SKM-1 (cell line): ENCODE measurements at regions not wholly inside any gene's neighbourhood (a gene's known extent, or its start where the extent isn't known, plus 50 kb on each side); places are given as distances from the start of the nearest gene placed in this dataset.
"Not testable (repeated sequence)": the region's sequence is repeated elsewhere in the genome, so short reads cannot be mapped to it uniquely, and the experiment has no call there.

Source experiments
- DNase-seq: peaks from one replicate; lab custom pipeline; 2025; ENCODE audit not compliant: unreplicated experiment; lab: John Stamatoyannopoulos, UW

DNA sequence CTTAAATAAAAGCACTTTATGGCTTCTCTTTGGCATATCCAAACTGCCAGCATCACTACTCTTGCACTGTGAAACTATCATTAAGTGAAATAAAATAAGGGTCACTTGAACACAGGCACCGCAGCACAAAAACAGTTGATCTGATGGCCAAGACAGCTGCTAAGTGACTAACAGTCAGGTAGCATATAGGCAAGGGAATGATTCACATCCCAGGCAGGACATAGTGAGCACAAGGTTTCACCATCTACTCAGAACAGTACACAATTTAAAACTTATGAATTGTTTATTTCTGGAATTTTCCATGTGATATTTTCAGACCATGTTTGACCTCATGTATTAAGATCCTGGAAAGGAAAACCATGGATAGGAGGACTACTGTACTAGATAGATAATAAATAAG, 214.2 kb downstream of the MREG start:
- no peak for DNase-seq

DNA sequence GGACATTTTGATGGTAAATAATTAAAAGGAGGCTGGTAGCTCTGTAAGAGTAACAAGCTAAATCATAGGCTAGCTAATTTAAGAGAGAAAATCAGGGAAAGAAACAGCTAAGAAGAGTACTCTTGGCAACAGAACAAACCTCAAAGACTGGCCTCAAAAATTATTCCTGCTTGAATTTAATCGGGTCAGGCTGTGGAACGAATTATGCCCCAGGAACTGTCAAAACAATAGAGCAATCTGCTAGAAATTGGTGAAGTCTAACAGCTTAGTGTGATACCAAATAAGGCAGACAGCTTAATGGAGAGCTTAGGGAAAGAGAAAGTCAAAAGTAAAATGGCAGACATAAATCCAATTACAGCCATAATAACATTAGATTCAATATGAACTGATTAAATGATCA, 215.7 kb downstream of the MREG start:
- DNase-seq, result no peak

DNA sequence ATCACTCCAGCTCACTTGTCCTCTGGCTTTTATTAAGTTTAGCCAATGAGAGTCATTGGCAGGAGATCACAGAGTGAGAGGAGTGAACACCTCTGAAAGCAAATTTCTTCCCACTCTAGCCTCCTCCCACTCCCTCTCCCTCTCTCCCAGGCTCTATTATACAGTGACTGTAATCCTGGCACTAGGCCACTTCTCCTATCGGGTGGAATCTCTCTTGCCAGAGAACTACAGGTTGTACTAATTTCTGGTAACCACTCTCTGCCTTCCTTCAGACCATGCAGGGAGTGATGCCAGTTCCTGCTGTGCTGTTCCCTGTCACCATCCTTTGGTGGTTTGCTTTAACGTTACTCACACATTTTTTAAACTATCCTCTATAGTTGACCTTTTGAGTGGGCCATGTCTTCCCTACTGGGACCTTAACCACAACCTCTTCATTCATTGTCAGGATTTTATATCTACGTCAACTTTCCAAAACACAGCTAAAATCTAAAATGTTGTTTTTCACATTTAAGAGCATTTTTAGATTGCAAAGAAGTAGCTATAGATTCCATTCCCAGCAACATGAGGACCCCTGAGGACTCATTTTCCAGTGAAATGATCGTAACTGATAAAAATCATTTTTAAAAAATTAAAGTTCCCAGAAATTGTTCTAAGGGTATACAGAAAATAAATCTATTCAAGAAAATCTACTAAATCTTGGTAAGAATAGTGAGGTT, 217.1 kb downstream of the MREG start:
- no peak for DNase-seq

DNA sequence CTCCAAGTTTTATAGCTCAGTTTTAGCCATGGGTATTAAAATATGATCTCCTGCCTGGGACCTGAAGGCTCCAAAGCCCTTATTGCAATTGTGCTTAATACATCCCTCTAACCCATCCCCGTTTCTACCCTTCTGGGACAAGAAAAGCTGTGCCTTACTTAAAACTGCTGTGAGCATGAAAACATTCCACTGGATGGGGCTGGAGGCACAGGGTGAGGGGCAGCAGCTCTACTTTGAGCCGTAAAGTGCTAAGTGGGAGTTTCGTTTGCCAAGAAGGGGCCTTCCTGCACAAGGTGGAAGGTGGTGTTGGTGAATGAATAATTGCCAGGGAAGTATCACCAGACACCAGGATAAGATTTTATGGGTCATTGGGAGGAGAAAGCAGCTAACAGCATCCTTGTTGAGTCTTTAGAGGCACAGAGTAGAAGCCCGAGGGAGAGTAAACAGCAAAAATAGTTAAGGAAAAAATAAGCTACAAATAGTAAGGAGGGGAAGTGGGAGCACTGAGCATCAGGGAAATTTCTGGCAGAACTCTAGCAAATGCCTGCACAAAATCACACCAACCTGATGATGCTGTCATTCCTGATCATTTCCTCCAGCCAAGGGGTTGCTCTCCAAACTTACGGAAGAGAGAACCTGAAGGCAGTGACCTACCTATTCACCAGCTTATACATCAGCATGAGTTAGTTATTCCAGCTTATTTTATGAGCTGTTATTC, 218.4 kb downstream of the MREG start:
- no peak for DNase-seq

DNA sequence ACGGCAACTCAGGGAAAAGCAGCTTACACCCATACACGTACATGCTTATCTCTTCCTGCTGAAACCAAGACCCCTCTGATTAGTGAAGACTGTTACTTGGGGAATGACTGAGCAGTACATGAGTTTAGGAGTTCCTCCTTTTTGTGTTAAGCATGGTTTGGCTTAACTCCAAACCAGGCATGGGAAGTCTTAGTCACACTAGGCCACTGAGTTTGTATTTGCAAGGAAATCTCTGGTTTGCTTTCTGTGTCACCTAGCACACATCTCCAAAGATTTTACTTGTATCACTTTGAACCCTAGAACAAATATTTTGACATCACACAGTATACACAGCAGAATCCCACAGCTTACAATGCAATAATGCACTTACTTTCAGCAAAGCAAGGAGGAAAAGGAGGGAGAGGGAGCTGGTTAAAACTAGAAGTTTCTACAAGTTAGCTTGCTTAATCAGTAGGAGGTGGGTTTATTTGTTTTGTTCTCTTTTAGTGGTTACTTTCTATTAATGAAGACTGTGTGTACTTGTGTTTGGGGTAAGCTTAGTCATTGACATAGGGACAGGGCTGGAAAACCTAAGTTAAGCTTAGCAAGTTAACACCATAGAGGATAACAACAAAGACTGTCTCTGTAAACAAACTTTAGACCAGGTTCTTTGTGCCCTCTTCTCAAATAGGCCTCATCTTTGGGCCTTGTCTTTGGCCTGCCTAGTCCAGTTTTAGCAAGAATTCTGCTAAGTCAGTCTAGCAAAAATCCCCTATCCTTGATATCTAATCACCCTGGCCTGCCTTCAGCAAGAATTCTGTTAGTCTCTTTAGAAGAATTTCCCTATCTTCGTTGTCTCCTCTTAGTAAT, 219.4 kb downstream of the MREG start:
- peak; percentile 82 for DNase-seq

DNA sequence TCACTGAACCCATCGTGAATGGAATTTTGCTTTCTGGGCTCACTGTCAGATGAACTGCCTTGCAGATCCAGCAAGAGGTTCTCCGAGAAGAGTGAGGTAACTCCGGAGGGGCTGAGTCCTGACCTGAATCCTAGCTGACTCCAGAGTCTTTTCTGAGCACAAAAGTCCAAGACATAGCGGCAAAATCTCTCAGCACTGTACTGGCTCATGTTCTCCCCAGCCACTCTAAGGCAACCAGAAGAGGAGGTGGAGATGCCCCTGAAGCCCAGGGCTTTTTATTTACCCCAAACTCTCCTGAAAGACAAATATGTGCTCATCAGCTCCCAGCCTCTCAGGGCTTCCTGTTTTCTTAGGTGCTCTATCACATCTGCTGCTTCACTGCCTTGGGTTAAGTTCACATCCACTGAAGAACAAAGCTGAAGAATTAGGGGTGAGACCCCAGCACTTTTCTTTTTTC, 221.8 kb downstream of the MREG start:
- DNase-seq, result no peak

DNA sequence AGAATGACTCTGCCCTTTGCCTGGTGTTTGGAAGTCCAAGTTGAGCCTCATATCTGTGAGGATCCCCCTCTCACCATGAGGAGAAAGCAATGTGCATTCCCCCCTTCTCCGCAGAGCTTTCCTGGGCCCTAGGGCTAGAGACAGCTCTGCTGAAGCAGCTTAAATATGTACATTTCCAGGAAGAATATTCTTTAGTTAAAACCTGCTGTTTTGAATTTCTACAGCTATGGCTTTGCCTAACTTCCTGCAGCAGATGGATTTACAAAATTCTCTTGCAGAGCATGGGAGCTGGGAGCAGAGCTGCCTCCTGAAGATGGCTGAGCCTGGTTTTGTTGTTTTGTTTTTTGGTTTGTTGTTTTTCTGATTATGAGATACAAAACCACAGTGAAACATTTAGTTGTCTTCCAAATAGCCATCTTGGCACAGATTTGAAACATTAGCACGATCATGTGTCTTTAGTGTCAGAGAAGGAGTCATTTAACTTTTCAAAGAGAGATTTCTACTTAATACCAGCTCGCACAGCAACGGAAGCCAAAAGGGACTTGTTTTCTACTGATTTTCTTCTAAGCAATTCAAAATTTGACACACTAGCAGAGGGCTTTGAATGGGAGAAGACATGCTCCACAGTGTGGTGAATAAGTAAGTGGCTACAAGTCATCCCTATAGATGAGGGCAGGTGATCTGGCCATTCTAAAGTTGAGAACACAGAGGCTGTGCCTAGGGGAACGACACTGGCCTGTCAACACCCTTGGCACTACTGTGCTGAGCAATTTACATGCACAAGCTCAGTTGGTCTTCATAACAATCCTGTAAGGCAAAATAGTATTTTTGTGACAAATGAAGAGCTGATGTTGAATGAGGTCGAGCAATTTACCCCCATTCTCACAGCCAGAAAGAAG, 222.6 kb downstream of the MREG start:
- DNase-seq, result no peak

DNA sequence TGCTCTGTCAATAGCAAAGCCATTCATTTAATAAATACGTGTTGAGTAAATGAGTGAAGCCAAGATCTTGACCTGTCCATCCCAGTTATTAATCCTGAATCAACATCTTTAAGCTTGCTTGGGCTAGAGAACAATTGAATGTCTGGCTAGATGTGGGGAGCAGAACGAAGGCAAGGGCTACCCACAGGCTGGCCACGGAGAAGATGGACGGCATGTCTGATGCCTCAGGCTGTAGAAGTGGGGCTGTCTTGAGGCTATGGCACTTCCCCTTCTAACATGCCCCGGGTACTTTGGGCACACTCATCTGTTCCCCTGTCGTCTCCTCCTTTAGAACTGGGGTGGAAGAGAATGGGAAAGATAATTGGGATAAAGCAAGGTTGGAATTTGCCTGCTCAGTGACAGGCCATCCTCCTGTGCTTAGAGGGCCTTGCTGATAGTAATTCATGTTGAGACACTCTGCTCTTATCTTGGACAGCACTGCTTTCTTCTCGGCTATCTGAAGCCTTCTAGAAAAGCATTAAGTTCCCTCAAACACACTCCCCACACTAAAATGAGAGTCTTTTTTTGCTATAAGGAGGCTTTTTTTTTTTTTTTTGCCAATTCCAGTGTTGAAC, 225.7 kb downstream of the MREG start:
- no peak for DNase-seq

DNA sequence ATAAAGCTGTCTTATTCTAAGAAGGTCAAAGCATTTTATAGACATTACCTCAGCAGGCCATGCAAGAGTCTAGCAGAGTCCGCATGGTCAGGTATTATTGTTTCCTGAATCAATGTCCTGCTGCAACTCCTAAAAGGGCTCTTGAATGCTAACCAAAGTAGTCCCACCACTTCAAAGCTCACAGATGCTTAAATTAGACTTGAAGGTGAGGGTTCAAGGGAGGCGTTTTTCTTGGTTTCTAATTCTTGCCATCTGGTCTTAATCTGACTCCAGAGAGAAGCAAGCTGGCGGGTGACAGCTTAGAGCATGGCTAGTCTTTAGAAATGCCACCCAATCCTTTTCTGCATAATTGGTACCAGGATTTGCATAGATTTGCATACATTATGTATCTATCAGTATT, 226.3 kb downstream of the MREG start:
- DNase-seq, result no peak

DNA sequence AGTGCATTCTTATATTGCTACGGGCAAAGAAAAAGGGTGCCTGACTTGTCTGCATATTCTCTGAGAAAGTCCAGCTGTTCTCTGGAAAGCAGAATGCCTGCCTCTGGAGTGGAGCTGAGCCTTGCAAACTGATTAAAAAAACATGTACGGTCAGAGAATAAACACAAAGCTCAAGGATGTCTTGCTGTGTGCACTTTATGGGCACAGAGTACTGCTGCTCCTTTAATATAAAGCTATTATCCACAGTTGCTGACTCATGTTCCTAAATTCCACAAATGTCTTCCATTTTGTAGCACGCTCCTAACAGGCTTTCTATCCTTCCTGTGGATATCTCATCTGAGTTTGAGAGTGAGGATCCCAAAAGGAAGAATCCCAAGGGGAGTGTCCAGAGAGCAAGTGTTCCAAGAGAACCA, 229.0 kb downstream of the MREG start:
- no peak for DNase-seq

DNA sequence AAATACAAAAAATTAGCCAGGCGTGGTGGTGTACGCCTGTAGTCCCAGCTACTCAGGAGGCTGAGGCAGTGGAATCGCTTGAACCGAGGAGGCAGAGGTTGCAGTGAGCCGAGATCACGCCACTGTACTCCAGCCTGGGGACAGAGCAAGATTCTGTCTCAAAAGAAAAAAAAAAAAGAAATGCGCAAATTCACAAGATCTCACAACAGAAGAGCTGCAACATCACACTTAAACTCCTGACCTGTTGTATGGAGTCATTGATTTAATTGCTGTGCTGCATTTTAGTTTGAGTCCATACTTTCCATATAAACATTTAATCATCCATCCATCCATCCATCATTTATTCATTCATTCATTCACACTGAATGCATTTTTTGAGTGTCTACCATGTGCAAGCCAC, 229.7 kb downstream of the MREG start:
- not testable (repeated sequence) for DNase-seq

DNA sequence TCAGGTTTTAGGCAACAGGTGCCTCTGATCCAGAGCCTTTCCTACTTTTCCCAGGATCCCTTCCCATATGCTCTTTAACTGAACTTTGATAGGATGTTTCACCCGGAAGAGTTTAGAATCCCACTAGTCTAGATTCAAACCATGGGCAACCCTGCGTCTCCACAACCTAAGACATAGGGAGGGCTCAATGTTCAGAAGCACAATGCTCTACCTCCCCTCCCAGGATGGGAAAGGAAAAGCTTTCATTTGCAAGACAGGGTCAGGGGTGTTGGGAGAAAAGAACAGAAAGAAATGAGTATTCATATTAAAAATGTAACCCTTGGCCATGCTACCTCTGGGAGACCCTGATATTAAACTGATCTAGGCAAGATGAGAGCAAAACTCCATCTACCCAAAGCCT, 230.4 kb downstream of the MREG start:
- DNase-seq, result no peak

DNA sequence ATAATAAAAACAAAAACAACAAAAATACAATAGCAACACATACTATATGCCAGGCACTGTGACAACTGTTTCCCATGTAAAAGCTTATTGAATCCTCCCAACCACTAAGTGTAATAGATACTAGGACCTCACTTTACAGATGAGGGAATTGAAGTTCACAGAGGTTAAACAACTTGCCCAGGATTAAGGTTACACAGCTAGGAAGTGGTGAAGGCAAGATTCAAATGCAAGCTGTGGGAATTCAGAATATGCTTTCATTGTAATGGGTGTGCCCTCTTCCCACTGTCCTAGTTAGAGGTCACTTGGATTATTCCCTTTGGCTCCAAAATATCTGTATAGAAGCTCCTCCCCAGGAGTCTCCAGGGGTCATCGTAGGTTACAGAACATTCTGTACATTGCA, 231.1 kb downstream of the MREG start:
- DNase-seq, result no peak

DNA sequence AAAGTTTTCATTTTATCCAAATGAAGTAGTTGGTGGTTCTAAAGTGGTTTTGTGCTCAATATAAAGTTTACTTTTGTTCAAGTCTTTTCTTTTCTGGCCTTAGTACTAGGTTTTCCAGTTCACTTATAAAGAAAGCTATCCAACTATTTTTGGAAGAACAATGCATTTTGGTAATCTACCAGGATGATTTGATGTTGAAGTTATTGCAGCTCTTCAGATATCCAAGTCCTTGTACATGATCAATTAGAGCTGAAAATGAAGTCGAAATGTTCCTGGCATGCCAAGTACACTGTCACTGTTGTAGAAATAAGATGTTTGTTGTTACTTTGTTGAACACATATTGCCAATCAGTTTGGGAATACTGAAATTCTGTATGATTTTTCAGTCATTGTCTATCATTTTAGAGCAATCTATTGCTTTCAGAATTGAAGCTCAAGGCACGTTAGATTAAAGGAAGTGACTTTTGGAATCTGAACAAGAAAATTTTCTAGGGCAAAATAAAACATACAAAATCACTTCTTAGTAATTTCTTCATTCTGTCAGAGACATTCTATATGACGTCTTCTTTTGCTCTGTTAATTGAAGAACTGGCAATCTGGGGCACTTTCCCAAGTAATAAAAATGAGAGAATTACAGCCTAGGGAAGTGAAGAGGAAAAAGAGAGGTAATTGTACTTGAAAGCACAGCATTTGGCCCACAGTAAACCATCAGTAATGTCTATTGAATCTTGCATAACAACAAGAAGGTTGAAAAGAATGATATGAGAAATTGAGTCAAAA, 232.3 kb downstream of the MREG start:
- no peak for DNase-seq

DNA sequence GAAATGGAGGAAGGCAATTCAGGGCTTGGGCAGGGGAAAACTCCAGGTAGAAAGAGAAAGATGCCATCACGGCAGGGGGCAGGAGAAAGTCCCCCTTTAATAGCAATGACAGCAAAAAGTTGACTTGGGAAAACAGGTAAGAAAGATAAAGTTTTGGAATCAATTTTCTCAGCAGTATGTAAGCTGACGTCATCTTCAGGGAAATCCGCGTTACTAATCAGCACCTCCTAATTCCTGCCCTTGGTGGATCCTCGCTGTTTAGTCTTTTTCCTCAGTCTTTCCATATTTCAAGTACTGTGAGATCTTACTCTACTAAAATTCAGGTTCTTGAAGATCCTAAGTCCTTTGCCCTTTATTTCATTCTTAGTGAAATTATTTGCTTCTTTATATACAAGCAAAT, 233.0 kb downstream of the MREG start:
- DNase-seq, result no peak

DNA sequence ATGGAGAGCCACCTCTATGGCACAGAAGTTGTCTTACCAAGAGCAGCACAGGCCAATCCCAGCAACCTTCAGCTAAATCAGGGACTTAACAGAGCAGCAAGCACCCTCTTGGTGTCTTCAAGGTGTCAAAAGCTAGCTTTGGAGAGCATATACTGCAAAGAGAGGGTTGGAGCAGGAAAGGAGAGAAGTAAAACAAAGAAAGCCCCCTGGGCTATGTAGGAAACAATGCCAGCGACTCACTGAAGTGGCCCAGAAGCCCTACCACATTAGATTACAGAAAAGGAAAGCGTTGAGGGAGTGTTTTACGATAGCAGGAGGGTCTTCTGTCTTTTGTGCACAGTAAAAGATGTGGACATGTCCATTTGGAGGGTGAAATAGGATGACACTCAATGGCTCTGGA, 233.4 kb downstream of the MREG start:
- DNase-seq, result no peak

DNA sequence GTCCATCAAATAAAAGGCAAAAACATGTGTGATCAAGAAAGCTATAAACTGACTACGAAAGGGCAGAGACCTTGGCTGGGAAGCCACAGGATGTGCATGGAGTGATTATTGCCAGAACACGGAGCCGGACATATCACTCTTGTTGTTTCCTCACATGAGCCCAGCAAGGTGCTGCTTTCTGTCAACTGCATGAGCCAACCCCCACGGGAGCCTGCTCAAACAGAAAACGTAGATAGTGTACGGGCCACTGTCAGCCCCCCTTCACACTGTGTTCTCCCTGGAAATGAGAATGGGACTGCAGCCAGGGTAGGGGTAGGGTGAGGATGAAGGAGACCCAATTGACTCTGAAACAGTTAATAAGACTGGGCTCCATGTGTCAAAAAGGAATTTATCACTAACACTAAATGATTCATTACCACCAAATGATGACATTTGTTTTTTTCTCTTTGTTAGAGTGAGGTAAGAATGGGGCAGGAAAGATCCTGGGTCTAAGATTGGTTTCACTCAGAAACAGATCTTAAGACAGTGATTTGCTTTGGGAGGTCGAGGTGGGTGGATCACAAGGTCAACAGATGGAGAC, 235.8 kb downstream of the MREG start:
- no peak for DNase-seq

DNA sequence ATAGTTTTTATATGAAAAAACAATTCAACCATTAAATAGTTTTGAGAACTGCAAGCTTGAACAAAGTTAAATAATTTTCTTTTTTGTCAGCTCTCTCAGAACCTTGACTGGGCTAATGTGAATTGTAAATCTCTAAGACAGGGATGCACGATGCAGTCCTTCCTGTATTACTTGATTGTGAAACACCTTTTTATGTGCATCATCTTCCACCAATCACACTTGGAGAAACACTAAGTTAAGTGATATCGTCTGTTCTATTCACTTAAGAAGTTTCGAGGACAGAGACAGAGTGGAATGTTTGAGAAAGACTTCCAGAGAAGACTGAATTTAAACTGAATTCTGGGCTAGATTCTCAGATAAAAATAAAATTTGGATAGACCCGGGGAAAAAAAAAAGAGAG, 238.2 kb downstream of the MREG start:
- no peak for DNase-seq

DNA sequence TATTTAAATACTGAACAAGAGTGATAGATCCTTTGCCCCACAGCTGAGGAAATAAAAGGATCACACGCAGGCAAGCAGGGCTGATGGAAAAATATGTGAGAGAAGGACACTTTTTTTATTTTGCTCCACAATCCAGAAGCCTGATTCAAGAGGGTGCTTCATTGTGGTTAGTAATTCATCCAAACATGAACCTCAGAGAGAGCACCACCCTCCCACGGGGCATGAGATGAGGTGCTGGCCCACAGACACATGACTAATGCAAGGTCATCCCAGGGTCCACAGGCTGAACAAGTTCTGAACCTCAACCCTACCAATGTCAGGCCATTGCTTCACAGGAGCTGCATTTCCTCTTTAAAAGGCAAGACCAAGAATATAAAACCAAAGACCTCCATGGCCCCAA, 239.6 kb downstream of the MREG start:
- DNase-seq, result no peak
